Activated CD8-positive, alpha-beta memory T cell treated with anti-CD3 and anti-CD28 coated beads, Interleukin-2, amount 50 U/mL, for 4 hours (primary cell): ENCODE measurements at regions not wholly inside any gene's neighbourhood (a gene's known extent, or its start where the extent isn't known, plus 50 kb on each side); places are given as distances from the start of the nearest gene placed in this dataset.

Experiments used
- DNase-seq: peaks from one replicate; pipeline ENCODE4 v3.0.0-alpha.2; 2020

DNA sequence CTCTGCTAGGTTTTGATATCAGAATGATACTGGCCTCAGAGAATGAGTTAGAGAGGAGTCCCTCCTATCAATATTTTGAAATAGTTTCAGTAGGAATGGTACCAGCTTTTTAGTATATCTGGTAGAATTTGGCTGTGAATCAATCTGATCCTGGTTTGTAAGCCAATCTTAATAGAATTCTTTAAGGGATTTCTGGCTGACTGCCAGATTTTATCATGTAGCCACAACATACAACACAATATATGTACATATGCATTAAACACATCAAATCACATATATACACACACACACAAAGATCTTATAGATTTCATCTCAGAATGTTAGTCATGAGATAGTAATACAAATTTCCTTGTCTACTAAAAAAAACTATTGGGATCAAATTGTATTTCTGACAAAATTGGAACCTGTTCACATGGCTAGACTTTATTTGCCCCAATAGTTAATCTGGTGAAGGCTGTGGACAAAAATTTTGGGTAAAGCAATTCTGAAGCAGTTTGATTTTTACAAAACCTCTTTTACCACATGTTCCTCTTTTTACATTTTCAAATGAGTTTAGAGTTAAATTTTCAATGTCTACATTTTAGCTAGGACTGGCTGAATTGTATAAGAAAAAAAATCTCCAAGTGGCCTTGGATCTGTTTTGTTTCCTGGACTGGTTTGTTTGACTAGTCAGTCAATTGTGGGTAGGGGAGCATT lies 151.7 kb downstream of the FASLG start:
- DNase-seq, result no peak

DNA sequence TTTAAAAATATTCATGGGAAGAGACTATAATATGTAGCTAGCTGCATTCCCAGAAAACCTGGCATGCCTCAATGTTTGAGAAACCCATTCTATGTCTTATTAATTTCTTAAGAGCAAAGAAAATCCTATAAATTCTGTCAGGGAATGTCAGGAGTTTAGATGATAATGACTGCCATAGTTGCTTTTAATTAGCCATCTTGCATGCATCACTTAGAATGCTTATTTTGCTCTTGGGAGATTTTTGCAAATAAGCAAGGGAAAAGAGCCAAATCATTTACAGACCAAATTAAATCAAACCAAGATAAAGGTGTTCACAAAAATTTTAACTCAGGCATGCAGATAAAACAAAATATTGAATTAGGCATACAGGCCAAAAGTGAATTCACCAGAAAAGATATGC lies 152.8 kb downstream of the FASLG start:
- no peak for DNase-seq

DNA sequence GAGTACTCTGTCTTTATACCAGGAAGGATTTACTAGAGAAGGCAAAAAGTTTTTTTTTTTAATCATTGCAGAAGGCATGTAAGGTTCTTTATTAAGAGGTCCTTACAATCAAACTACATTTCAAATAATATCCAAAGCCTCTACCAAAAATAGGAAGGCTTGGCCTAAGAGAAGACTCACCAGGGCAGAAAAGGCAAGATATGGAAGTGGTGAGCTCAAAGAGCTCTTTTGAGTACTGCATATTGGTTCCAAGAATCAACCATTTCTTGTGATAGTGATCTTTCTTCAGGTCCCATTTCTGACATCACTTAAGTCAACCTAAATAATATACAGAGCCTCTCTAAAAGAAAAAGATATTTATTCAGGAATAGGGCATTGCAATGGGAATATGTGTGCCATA lies 153.2 kb downstream of the FASLG start:
- no peak for DNase-seq

GRCh38 chr1:172813330-172813729 lies 154.4 kb downstream of the FASLG start:
- no peak for DNase-seq

GRCh38 chr1:172814428-172814827 lies 155.5 kb downstream of the FASLG start:
- DNase-seq, result no peak

DNA sequence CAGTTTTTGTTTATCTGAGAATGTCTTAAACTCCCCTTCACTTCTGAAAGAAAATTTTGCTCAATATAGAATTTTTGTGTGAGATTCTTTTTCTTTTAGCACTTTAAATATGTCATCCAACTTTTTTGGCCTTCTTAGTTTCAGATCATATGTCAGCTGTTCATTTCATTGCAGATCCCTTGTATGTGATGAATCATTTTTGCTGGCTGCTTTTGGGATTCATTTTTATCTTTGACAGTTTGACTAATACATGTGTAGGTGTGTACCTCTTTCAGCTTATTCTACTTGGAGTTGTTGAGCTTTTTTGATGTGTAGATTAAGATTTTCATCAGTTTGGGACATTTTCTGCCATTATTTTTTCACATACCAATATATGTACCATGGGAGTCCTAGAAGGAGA lies 156.8 kb downstream of the FASLG start:
- DNase-seq, result no peak

DNA sequence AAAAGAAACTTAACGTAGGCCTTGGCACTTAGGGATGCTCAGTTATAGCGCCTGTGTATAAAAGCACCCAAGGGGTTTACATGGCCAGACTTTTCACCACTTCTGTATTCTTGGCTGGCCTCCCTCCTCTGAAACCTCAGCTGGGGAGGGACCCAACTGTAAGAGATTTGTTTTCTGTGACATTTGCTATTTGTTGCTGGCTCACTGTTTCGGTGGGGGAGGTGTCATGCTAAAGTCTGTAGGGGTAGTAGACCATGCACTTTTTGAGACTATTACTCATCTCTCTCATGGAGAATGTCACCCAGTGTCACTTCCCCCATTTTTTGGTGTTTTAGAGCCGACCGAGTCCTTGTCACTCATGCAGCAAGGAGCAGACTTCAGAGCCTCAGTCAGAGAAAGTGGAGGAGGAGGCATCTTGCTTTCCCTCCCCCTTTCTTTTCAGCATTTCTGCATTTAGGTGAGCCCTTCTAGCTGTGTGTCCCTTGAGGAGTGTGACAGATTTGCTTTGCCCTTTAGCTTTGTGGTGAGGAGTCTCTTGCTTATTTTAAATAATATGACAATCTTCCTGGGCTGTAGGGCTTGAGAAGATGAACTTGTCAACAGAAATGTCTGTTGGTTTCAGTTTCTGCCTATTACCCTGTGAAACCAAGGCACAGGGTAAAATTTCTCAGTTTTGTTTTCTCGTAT lies 160.1 kb downstream of the FASLG start:
- DNase-seq, result peak; percentile 41

DNA sequence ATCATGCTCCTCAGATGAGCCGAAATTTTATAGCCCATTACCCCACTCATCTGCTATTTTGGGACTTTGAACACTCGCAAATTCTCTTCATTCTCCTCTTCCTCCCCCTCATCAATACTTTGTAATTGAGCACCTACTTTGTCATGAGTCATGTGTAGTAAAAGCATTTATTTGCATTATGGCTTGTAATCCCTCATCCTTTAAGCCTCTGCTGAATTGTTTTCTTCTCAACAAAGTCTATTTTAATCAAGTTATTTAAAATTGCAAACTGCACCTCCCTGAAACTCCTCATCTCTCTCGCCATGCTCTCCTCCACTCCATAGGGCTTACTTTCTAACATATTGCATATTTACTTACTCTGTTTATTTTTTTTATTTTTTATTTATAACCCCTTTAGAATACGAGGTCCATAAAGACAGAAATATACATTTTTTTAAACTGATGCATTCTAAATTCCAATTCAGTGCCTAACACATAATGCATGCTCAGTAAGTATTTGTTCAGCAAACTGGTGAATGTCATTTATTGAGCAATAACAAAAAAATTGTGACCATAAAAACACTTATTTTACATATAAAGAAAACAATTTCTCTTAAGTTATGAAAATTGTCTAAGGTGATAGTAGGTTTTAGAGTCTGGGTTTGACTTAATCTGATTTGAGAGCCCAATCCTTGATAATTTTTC lies 161.7 kb downstream of the FASLG start:
- DNase-seq, result no peak

DNA sequence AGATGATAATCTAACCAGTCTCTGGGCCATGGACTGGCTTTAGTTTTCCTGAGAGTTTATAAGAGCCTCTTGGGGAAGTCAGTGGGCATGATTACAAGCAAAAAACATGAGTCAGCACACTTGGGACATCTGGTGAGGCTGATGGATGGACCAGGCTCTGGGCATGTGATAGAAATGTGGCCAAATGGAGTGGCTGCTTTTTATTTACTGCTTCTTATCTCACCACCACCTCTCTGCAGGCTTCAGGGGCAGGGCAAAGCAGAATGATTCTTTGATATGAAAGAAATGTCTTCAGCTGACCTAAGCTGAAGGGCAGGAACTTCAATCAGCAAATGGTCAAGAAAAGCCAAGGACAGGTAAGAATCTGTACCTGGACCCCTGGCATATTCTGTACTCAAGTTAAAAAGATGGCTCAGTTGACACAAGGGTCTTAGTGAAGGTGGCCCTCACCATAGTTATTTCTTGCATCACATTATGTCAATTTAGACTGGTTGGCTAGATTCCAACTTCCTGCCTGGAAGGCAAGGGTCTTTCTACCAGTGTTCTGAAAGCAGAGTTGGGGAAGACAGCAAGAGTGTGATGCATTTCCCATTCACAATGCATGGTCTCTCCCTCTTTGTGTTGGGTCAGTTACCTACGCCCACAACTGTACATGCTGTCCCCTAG lies 162.8 kb downstream of the FASLG start:
- DNase-seq, result no peak

DNA sequence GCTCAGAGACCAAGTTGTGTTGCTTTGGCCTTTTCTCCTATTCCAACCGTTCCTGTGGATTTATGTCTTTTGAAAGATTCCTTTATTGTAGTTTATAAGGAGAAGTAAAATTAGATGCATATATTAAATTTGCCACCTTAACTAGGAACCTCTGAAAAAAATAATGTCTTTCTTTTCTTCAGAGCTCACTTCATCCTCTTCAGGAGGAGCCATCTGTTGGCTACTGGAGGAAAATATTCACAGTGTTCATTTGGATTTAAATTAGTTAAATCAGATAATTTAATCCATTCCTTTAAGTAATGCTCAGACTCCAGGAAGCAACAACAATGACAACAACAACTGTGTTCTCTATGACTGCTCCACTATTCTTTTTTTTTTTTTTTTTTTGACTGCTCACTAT lies 164.0 kb downstream of the FASLG start:
- DNase-seq, result no peak

DNA sequence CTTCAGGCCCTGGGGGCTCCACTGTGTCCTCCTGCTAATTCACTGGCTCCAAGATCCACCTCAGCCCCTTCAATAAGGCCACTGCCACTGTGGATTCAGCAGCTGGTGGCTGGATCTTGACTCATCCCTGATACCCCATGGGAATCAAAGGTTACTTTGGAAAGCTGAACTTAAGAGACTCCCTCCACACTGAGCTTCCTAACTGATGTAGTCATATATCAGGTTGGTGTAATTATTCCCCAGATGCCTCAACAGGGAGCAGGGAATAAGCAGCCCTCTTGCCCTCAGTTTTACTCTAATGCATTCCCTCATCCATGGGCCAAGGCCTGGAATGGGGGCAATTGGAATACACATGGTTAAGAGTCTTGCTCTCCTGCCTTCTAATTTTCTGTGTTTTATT lies 164.6 kb downstream of the FASLG start:
- no peak for DNase-seq

DNA sequence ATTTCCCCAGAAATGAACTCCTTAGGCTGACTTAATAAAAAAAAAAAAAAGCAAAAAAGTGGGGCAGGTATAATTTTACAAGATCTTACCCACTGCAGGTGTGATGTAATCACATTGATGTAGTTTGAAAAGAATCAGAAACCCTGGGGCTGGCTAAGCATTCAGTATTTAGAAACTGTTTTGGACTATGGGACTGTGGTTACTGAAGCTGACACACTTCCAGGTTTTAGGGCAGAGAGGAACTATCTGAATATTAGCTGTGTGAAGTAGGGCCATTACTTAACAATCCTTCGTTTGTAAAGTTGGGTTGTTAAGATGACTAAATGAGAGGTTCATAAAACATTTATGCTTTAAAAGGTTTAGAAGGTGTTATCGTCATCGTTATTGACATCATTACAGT lies 165.3 kb downstream of the FASLG start:
- no peak for DNase-seq

GRCh38 chr1:172826096-172826741 lies 167.3 kb downstream of the FASLG start:
- no peak for DNase-seq

DNA sequence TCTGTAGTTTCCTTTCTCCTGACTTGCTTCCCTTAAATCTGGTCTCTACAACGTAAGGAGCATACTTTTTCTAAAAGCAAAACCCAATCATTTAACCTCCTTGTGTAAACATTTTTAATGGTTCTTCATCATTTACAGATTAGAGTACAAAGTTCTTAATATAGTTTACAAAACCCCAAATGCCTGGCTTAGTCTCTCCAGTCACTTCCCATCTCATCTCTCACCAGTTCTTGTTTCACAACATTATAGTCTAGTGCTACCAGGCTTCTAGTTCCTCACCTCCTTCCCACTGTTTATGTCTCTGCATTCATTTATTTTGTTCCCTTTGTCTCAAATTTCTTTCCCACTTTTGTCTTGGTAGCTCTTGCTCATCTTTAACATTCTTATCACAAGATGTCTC lies 168.4 kb downstream of the FASLG start:
- no peak for DNase-seq

DNA sequence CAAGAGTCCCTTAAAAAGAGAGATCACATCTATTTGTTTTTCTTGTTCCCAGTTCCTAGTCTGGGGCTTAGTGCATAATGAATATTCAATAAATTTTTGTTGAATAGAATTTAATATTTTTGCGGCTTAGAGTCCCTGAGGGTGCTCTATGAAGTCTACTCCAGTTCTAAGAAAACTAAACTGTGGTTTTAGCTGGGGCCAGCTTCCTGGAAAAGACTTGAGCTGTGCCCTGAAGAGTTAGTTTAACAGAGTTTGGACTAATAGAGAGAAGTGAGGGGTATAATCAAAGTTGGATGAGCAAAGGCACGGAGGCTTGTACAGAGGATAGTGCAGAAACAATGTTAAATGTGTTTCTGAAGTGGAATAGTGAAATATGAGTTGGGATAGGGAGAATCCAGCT lies 168.9 kb downstream of the FASLG start:
- no peak for DNase-seq

- no peak for DNase-seq
Measured at GRCh38 chr1:172832006-172832725, 173.3 kb downstream of the FASLG start.

- DNase-seq, result no peak
Measured at GRCh38 chr1:172833954-172834353, 175.1 kb downstream of the FASLG start.

DNA sequence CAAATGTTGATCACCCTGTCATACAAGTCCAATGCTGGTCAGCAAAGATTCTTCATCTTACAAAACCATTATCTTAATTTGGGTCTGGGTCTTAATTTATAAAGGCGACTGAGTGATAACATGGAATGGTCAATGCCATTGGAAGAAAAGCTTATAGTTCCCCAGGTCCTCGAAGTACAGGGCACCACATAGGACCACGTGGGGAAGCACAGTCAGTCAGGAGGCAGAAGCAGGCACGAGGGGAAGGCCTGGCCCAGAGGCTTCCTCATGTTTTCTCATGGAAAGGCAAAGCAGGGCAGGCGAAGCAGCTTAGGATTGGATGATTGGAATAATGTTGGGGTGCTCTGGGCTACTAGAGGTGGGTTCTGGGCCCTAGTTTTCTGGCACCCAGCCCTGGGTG lies 175.7 kb downstream of the FASLG start:
- DNase-seq, result no peak

GRCh38 chr1:172835834-172836233 lies 176.9 kb downstream of the FASLG start:
- DNase-seq, result no peak

DNA sequence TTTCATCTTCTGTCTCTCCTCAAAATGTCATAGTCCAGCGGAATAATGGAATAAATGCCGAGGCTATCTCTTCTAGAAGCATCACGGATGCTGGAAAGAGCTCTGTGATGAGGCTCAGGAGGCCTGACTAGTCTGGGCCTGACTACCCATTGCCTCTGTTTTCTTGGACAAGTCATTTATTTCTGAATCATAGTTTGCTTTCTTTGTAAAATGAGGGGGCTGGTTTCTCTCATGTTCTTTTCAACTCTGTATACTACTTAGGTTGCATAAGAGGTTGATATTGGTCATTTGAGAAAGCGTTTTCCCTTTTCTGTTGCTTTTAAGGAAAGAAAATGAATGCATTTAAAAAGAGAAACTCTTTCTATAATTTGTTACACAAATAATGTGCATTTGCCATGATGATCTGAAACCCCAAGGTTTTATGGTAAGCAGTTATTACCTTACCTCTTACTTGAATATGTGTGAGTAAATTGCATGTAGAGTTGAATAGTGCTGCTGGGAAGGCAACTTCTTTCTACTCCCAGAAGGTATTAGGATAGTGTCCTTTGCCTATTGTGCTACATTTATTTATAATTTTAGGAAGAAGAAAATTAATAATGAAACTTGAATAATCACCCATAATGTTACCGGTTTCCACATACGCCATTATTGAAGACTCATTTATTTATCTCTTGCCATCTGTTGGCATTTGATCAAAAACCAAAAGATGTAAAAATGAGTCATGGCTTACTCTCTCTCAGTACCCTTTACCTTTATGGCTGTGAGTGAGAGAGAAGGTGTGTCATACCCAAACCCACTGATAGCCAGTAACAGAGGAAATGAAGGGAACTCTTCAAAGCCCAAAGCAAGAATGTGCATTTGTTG lies 179.1 kb downstream of the FASLG start:
- DNase-seq, result no peak

DNA sequence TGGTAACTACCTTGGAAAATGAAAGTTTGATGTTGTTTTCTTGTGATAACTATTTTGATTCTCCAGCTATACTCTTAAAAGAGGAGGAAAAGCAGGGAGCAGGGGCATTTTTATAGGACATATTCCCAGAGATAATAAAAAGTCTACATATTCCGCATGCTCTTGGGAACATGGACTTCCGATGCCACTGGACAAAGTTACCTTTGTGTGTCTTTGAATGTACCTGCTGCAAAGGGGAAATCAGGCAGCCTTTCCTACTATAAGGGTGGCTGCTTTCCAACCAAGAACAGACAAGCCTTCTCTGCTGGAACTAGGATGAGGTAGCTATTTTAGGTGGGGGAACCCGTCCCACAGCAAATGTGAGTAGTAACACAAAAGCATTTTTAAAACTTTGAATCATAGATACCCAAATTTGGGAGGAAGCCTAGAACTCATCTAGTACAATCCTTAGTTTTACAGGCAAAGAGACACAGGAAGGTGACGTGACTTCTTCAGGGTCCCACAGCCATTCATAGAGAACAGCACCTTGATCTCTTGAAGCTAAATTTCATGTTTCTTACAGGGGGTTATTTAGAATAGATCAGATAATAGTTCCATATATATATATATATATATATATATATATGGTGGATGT lies 179.9 kb downstream of the FASLG start:
- no peak for DNase-seq
